Neural cell (in vitro differentiated cells): ENCODE measurements at regions not wholly inside any gene's neighbourhood (a gene's known extent, or its start where the extent isn't known, plus 50 kb on each side); places are given as distances from the start of the nearest gene placed in this dataset.

Source experiments
- H2AFZ ChIP-seq: fragments of 200-600, 300-800 bp; sonication (generic), shearing (Covaris generic); 2 replicates; pipeline ENCODE4 v1.6.0; 2014; ENCODE audit warnings: low read depth, mild to moderate bottlenecking, antibody characterized with exemption, low read length, moderate library complexity
- H3F3A ChIP-seq: fragments of 200-600 bp; shearing (Covaris generic); 2 replicates; pipeline ENCODE4 v1.6.1; 2016; ENCODE audit warnings: mild to moderate bottlenecking, moderate library complexity, mixed read lengths, antibody characterized with exemption, low read length; ENCODE audit not compliant: insufficient read depth, poor library complexity, severe bottlenecking
- H3K27ac ChIP-seq: fragments of 200-600, 300-800 bp; sonication (generic), shearing (Covaris generic); 2 replicates; pipeline ENCODE4 v1.5.1; 2014; ENCODE audit warnings: mild to moderate bottlenecking, low read length, moderate library complexity
- H3K27me3 ChIP-seq: fragments of 300-800, 200-600 bp; sonication (generic), shearing (Covaris generic); 2 replicates; pipeline ENCODE4 v1.6.0; 2014; ENCODE audit warnings: mild to moderate bottlenecking, low read depth, low read length, moderate library complexity; ENCODE audit not compliant: insufficient read depth
- H3K36me3 ChIP-seq: fragments of 300-800, 200-600 bp; sonication (generic), shearing (Covaris generic); 2 replicates; pipeline ENCODE4 v1.5.1; 2014; ENCODE audit warnings: mild to moderate bottlenecking, antibody characterized with exemption, low read length, moderate library complexity; ENCODE audit not compliant: insufficient read depth
- H3K4me2 ChIP-seq: fragments of 300-800, 200-600 bp; sonication (generic), shearing (Covaris generic); 2 replicates; pipeline ENCODE4 v1.6.0; 2014; ENCODE audit warnings: mild to moderate bottlenecking, low read length
- H3K4me3 ChIP-seq: fragments of 300-800, 200-600 bp; sonication (generic), shearing (Covaris generic); 2 replicates; pipeline ENCODE4 v1.5.1; 2014; ENCODE audit warnings: mild to moderate bottlenecking, low read length, moderate library complexity
- H3K79me2 ChIP-seq: fragments of 200-600 bp; shearing (Covaris generic); replicated peaks from 2 replicates; pipeline ENCODE4 v1.6.0; 2014; ENCODE audit warnings: mild to moderate bottlenecking, low read length, moderate library complexity; ENCODE audit not compliant: insufficient read depth
- H3K9ac ChIP-seq: fragments of 300-800, 200-600 bp; sonication (generic), shearing (Covaris generic); 2 replicates; pipeline ENCODE4 v1.6.1; 2016; ENCODE audit warnings: mild to moderate bottlenecking, low read length, mixed read lengths
- H3K9me2 ChIP-seq: fragments of 200-600 bp; shearing (Covaris generic); 2 replicates; pipeline ENCODE4 v1.6.1; 2016; ENCODE audit warnings: mild to moderate bottlenecking, low read length, mixed read lengths; ENCODE audit not compliant: insufficient read depth
- H3K9me3 ChIP-seq: fragments of 200-600, 300-800 bp; sonication (generic), shearing (Covaris generic); 2 replicates; pipeline ENCODE4 v1.6.1; 2016; ENCODE audit warnings: mild to moderate bottlenecking, mixed run types, low read length, moderate library complexity, mixed read lengths
- H4K20me1 ChIP-seq: fragments of 200-600 bp; shearing (Covaris generic); 2 replicates; pipeline ENCODE4 v1.6.1; 2016; ENCODE audit warnings: mild to moderate bottlenecking, mixed run types; ENCODE audit not compliant: insufficient read depth
- CTCF ChIP-seq: fragments of 450-650 bp; IDR thresholded peaks from 2 replicates; pipeline ENCODE4 v1.5.1; 2014; ENCODE audit warnings: antibody characterized with exemption, mild to moderate bottlenecking, moderate library complexity; ENCODE audit not compliant: poor library complexity, severe bottlenecking
- EP300 ChIP-seq: fragments of 450-650 bp; conservative IDR thresholded peaks from 2 replicates; pipeline ENCODE4 v1.6.1; 2014; ENCODE audit warnings: antibody characterized with exemption, mild to moderate bottlenecking, moderate library complexity; ENCODE audit not compliant: poor library complexity, severe bottlenecking
- EZH2 ChIP-seq: fragments of 200-600, 300-800 bp; shearing (Covaris generic), sonication (generic); IDR thresholded peaks from 2 replicates; pipeline ENCODE4 v1.6.1; 2014; ENCODE audit warnings: antibody characterized with exemption, low read length, borderline replicate concordance, mild to moderate bottlenecking; ENCODE audit not compliant: insufficient read depth, poor library complexity, severe bottlenecking
- MXI1 ChIP-seq: fragments of 450-650 bp; conservative IDR thresholded peaks from 2 replicates; pipeline ENCODE4 v1.6.1; 2014; ENCODE audit warnings: antibody characterized with exemption, mild to moderate bottlenecking; ENCODE audit not compliant: poor library complexity, severe bottlenecking
- POLR2AphosphoS5 ChIP-seq: IDR thresholded peaks from 2 replicates; pipeline ENCODE4 v1.6.1; 2012
- RAD21 ChIP-seq: fragments of 450-650 bp; conservative IDR thresholded peaks from 2 replicates; pipeline ENCODE4 v1.6.1; 2014; ENCODE audit warnings: antibody characterized with exemption, mild to moderate bottlenecking, moderate library complexity
- REST ChIP-seq: IDR thresholded peaks from 2 replicates; pipeline ENCODE4 v1.6.1; 2012; ENCODE audit warnings: borderline replicate concordance
- SMC3 ChIP-seq: fragments of 450-650 bp; conservative IDR thresholded peaks from 2 replicates; pipeline ENCODE4 v1.6.1; 2014; ENCODE audit warnings: antibody characterized with exemption, mild to moderate bottlenecking, moderate library complexity; ENCODE audit not compliant: poor library complexity
- TAF1 ChIP-seq: IDR thresholded peaks from 2 replicates; pipeline ENCODE4 v1.6.1; 2012; ENCODE audit warnings: low read depth

- TF ChIP-seq CTCF: no peak
- no peak for TF ChIP-seq SMC3
- TF ChIP-seq EZH2: no peak
- no peak for TF ChIP-seq MXI1
- H3K9me2 ChIP-seq: no peaks in the 10 kb centered on the region
- no peaks in the 10 kb centered on the region for H3K27me3 ChIP-seq
- H3K9me3 ChIP-seq: no peaks in the 10 kb centered on the region
- H3K36me3 ChIP-seq: no peaks in the 10 kb centered on the region
- H3K27ac ChIP-seq: peak overlapping the region; percentile 5
- H3K79me2 ChIP-seq: no peaks in the 10 kb centered on the region
- H4K20me1 ChIP-seq: no peaks in the 10 kb centered on the region
- no peak overlapping the region for H3K4me2 ChIP-seq
- no peak overlapping the region for H3K4me3 ChIP-seq
- H3F3A ChIP-seq: no peaks in the 10 kb centered on the region
- H2AFZ ChIP-seq: no peak overlapping the region
- H3K9ac ChIP-seq: no peak overlapping the region
These were observed 255.4 kb upstream of the DAB2 start for GRCh38 chr5:39680213-39680612.

GRCh38 chr5:39678534-39678933, 253.8 kb upstream of the DAB2 start:
- H3K9ac ChIP-seq: no peak overlapping the region
- no peaks in the 10 kb centered on the region for H4K20me1 ChIP-seq
- no peaks in the 10 kb centered on the region for H3K9me2 ChIP-seq
- no peak overlapping the region for H2AFZ ChIP-seq
- no peaks in the 10 kb centered on the region for H3F3A ChIP-seq
- no peak for TF ChIP-seq SMC3
- TF ChIP-seq RAD21: no peak
- no peak for TF ChIP-seq TAF1
- TF ChIP-seq POLR2AphosphoS5: no peak
- TF ChIP-seq CTCF: no peak
- TF ChIP-seq EP300: no peak
- TF ChIP-seq MXI1: no peak
- no peak for TF ChIP-seq EZH2
- no peak for TF ChIP-seq REST
- H3K36me3 ChIP-seq: no peaks in the 10 kb centered on the region
- H3K4me3 ChIP-seq: no peak overlapping the region
- H3K9me3 ChIP-seq: no peaks in the 10 kb centered on the region
- no peak overlapping the region for H3K4me2 ChIP-seq
- H3K79me2 ChIP-seq: no peaks in the 10 kb centered on the region
- H3K27me3 ChIP-seq: no peaks in the 10 kb centered on the region
- H3K27ac ChIP-seq: no peak overlapping the region
